Dermis blood vessel endothelial cell (primary cell): ENCODE measurements at regions not wholly inside any gene's neighbourhood (a gene's known extent, or its start where the extent isn't known, plus 50 kb on each side); places are given as distances from the start of the nearest gene placed in this dataset.

Experiments used
- DNase-seq: peaks from one replicate; pipeline ENCODE4 v3.0.0; 2010

- DNase-seq, result no peak
Measured at GRCh38 chr15:53296603-53297002, 462.9 kb downstream of the WDR72 start.

- DNase-seq, result no peak
Measured at GRCh38 chr15:53295574-53295973, 463.9 kb downstream of the WDR72 start.

- DNase-seq, result no peak
Measured at GRCh38 chr15:53288542-53288941, 470.9 kb downstream of the WDR72 start.

GRCh38 chr15:53274630-53275029 lies 484.5 kb upstream of the ONECUT1 start:
- no peak for DNase-seq

GRCh38 chr15:53272116-53272515 lies 482.0 kb upstream of the ONECUT1 start:
- DNase-seq, result no peak

- no peak for DNase-seq
Measured at GRCh38 chr15:53266176-53266575, 476.0 kb upstream of the ONECUT1 start.

- no peak for DNase-seq
Measured at GRCh38 chr15:53260647-53261046, 470.5 kb upstream of the ONECUT1 start.

- DNase-seq, result no peak
Measured at GRCh38 chr15:53256457-53256856, 466.3 kb upstream of the ONECUT1 start.

GRCh38 chr15:53256043-53256442 lies 465.9 kb upstream of the ONECUT1 start:
- DNase-seq, result no peak

GRCh38 chr15:53251996-53252395 lies 461.9 kb upstream of the ONECUT1 start:
- no peak for DNase-seq

GRCh38 chr15:53251523-53251922 lies 461.4 kb upstream of the ONECUT1 start:
- DNase-seq, result no peak

GRCh38 chr15:53247041-53247708 lies 457.0 kb upstream of the ONECUT1 start:
- DNase-seq, result no peak

GRCh38 chr15:53246404-53246803 lies 456.3 kb upstream of the ONECUT1 start:
- DNase-seq, result no peak

GRCh38 chr15:53233801-53234200 lies 443.7 kb upstream of the ONECUT1 start:
- no peak for DNase-seq

GRCh38 chr15:53230473-53230872 lies 440.3 kb upstream of the ONECUT1 start:
- no peak for DNase-seq

- DNase-seq, result no peak
Measured at GRCh38 chr15:53226559-53226958, 436.4 kb upstream of the ONECUT1 start.

GRCh38 chr15:53225781-53226180 lies 435.6 kb upstream of the ONECUT1 start:
- DNase-seq, result no peak

GRCh38 chr15:53224371-53224770 lies 434.2 kb upstream of the ONECUT1 start:
- no peak for DNase-seq

GRCh38 chr15:53223815-53224214 lies 433.7 kb upstream of the ONECUT1 start:
- no peak for DNase-seq

GRCh38 chr15:53218666-53219580 lies 428.8 kb upstream of the ONECUT1 start:
- DNase-seq, result no peak

- DNase-seq, result no peak
Measured at GRCh38 chr15:53216036-53216435, 425.9 kb upstream of the ONECUT1 start.

GRCh38 chr15:53213336-53213735 lies 423.2 kb upstream of the ONECUT1 start:
- DNase-seq, result no peak

GRCh38 chr15:53212785-53213184 lies 422.6 kb upstream of the ONECUT1 start:
- no peak for DNase-seq

- no peak for DNase-seq
Measured at GRCh38 chr15:53210653-53211052, 420.5 kb upstream of the ONECUT1 start.
